GM12878 (cell line): ENCODE measurements at regions not wholly inside any gene's neighbourhood (a gene's known extent, or its start where the extent isn't known, plus 50 kb on each side); places are given as distances from the start of the nearest gene placed in this dataset.
A peak's percentile ranks its signal among the peaks of the same experiment; 100 is the strongest.

Experiments used
- BCL3 ChIP-seq: IDR thresholded peaks from 2 replicates; pipeline ENCODE4 v1.6.1; 2011; ENCODE audit warnings: borderline replicate concordance, low read depth, mild to moderate bottlenecking, moderate library complexity, low read length; ENCODE audit not compliant: insufficient read depth, poor library complexity, severe bottlenecking
- BRCA1 ChIP-seq: IDR thresholded peaks from 2 replicates; pipeline ENCODE4 v1.6.1; 2011; ENCODE audit warnings: low read depth, low read length, improper control_type of control experiment
- EED ChIP-seq: sonication (generic); IDR thresholded peaks from 2 replicates; pipeline ENCODE4 v1.6.1; 2016; ENCODE audit warnings: antibody characterized with exemption, low read depth
- HDAC6 ChIP-seq: fragments of 200-600 bp; sonication (generic); IDR thresholded peaks from one replicate; pipeline ENCODE4 v1.8.0; 2017; ENCODE audit warnings: antibody characterized with exemption; ENCODE audit not compliant: unreplicated experiment
- KAT2A ChIP-seq: conservative IDR thresholded peaks from 2 replicates; pipeline ENCODE4 v1.6.1; 2011; ENCODE audit warnings: low read depth, low read length; ENCODE audit not compliant: control insufficient read depth
- KDM1A ChIP-seq: fragments of 200-600 bp; sonication (generic); IDR thresholded peaks from 2 replicates; pipeline ENCODE4 v1.6.1; 2016; ENCODE audit warnings: borderline replicate concordance
- MAX ChIP-seq: IDR thresholded peaks from 2 replicates; pipeline ENCODE4 v1.6.1; 2012; ENCODE audit warnings: low read depth, low read length, improper control_type of control experiment
- MYC ChIP-seq: IDR thresholded peaks from 2 replicates; pipeline ENCODE4 v1.6.1; 2011; ENCODE audit warnings: mild to moderate bottlenecking, low read length, moderate library complexity, inconsistent platforms; ENCODE audit not compliant: insufficient read depth, insufficient replicate concordance, insufficient read length, severe bottlenecking
- PML ChIP-seq: IDR thresholded peaks from 2 replicates; pipeline ENCODE4 v1.6.1; 2012; ENCODE audit warnings: low read length, inconsistent platforms
- SREBF1 ChIP-seq: IDR thresholded peaks from 2 replicates; pipeline ENCODE4 v1.6.1; 2012; ENCODE audit warnings: mild to moderate bottlenecking, low read length
- SRF ChIP-seq, 2 experiments: IDR thresholded peaks; 2 replicates each; pipeline ENCODE4 v1.6.1; 2011; ENCODE audit warnings: low read depth in 2 of 2, low read length in 2 of 2, mild to moderate bottlenecking in 1 of 2, moderate library complexity in 1 of 2
- SUZ12 ChIP-seq: fragments of 200-600 bp; sonication (generic); IDR thresholded peaks from one replicate; pipeline ENCODE4 v1.6.1; 2018; ENCODE audit warnings: antibody characterized with exemption, mild to moderate bottlenecking; ENCODE audit not compliant: unreplicated experiment
- TCF12 ChIP-seq: IDR thresholded peaks from 2 replicates; pipeline ENCODE4 v1.6.1; 2011; ENCODE audit warnings: low read depth, mild to moderate bottlenecking, low read length
- TCF3 ChIP-seq: IDR thresholded peaks from 2 replicates; pipeline ENCODE4 v1.6.1; 2012; ENCODE audit warnings: low read depth, mild to moderate bottlenecking, low read length, borderline replicate concordance; ENCODE audit not compliant: insufficient read depth
- ZNF207 ChIP-seq: fragments of 450-650 bp; IDR thresholded peaks from 2 replicates; pipeline ENCODE4 v1.6.1; 2014; ENCODE audit warnings: antibody characterized with exemption, mild to moderate bottlenecking, borderline replicate concordance
- ZNF24 ChIP-seq: fragments of 450-650 bp; IDR thresholded peaks from 2 replicates; pipeline ENCODE4 v1.6.1; 2017; ENCODE audit warnings: antibody characterized with exemption, mild to moderate bottlenecking
- TF ChIP-seq, protein P1 (sequence below): fragments of 450-650 bp; IDR thresholded peaks from 2 replicates; pipeline ENCODE4 v1.6.1; 2017; ENCODE audit warnings: mild to moderate bottlenecking, low read depth, inconsistent platforms; ENCODE audit not compliant: poor library complexity, severe bottlenecking
- TF ChIP-seq, protein P2 (sequence below): fragments of 150-350 bp; IDR thresholded peaks from 2 replicates; pipeline ENCODE4 v1.6.1; 2016; ENCODE audit warnings: low read depth, low read length
- TF ChIP-seq, protein P3 (sequence below): IDR thresholded peaks from 2 replicates; pipeline ENCODE4 v1.6.1; 2012; ENCODE audit warnings: low read depth, low read length, improper control_type of control experiment
- TF ChIP-seq, protein P4 (sequence below): fragments of 450-650 bp; formaldehyde crosslinking; IDR thresholded peaks from 2 replicates; pipeline ENCODE4 v1.5.0; 2022; ENCODE audit warnings: mild to moderate bottlenecking, missing genetic modification characterization

DNA sequence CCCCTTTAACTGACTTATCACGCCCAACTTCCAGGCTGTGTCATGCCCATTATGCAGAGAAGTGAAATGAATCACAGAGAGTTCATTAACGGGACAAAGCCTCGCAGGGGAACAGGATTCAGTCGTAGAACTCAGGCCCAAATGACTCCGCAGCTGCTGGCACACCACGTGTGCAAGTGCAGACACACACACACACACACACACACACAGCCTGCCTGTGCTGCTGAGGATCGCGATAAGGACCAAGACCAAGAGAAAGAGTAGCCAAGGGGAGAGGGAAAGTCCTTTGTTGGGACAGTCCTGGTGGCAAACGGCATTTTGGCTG, 90.0 kb upstream of the TAF1B start (continued):
- TF ChIP-seq, protein P1, sequence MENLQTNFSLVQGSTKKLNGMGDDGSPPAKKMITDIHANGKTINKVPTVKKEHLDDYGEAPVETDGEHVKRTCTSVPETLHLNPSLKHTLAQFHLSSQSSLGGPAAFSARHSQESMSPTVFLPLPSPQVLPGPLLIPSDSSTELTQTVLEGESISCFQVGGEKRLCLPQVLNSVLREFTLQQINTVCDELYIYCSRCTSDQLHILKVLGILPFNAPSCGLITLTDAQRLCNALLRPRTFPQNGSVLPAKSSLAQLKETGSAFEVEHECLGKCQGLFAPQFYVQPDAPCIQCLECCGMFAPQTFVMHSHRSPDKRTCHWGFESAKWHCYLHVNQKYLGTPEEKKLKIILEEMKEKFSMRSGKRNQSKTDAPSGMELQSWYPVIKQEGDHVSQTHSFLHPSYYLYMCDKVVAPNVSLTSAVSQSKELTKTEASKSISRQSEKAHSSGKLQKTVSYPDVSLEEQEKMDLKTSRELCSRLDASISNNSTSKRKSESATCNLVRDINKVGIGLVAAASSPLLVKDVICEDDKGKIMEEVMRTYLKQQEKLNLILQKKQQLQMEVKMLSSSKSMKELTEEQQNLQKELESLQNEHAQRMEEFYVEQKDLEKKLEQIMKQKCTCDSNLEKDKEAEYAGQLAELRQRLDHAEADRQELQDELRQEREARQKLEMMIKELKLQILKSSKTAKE, result peak; percentile 53
- TF ChIP-seq BCL3 (peak; percentile 55), SUZ12 (no peak), KAT2A (no peak), KDM1A (no peak), MAX (no peak), TCF3 (no peak), SREBF1 (no peak), ZNF24 (no peak), BRCA1 (no peak), ZNF207 (no peak), HDAC6 (no peak), EED (no peak; the same call in none of the 2 replicates), TCF12 (peak; percentile 60; the same call in 1 of the 2 replicates), MYC (no peak), SRF (IDR thresholded peaks at IDR 0.05; ENCODE audit: low read depth in 2 of 2, low read length in 2 of 2) (no peak), PML (no peak)
- TF ChIP-seq, protein P2, sequence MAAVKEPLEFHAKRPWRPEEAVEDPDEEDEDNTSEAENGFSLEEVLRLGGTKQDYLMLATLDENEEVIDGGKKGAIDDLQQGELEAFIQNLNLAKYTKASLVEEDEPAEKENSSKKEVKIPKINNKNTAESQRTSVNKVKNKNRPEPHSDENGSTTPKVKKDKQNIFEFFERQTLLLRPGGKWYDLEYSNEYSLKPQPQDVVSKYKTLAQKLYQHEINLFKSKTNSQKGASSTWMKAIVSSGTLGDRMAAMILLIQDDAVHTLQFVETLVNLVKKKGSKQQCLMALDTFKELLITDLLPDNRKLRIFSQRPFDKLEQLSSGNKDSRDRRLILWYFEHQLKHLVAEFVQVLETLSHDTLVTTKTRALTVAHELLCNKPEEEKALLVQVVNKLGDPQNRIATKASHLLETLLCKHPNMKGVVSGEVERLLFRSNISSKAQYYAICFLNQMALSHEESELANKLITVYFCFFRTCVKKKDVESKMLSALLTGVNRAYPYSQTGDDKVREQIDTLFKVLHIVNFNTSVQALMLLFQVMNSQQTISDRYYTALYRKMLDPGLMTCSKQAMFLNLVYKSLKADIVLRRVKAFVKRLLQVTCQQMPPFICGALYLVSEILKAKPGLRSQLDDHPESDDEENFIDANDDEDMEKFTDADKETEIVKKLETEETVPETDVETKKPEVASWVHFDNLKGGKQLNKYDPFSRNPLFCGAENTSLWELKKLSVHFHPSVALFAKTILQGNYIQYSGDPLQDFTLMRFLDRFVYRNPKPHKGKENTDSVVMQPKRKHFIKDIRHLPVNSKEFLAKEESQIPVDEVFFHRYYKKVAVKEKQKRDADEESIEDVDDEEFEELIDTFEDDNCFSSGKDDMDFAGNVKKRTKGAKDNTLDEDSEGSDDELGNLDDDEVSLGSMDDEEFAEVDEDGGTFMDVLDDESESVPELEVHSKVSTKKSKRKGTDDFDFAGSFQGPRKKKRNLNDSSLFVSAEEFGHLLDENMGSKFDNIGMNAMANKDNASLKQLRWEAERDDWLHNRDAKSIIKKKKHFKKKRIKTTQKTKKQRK, result no peak
- TF ChIP-seq, protein P3, sequence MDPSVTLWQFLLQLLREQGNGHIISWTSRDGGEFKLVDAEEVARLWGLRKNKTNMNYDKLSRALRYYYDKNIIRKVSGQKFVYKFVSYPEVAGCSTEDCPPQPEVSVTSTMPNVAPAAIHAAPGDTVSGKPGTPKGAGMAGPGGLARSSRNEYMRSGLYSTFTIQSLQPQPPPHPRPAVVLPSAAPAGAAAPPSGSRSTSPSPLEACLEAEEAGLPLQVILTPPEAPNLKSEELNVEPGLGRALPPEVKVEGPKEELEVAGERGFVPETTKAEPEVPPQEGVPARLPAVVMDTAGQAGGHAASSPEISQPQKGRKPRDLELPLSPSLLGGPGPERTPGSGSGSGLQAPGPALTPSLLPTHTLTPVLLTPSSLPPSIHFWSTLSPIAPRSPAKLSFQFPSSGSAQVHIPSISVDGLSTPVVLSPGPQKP, result no peak
- TF ChIP-seq, protein P4, sequence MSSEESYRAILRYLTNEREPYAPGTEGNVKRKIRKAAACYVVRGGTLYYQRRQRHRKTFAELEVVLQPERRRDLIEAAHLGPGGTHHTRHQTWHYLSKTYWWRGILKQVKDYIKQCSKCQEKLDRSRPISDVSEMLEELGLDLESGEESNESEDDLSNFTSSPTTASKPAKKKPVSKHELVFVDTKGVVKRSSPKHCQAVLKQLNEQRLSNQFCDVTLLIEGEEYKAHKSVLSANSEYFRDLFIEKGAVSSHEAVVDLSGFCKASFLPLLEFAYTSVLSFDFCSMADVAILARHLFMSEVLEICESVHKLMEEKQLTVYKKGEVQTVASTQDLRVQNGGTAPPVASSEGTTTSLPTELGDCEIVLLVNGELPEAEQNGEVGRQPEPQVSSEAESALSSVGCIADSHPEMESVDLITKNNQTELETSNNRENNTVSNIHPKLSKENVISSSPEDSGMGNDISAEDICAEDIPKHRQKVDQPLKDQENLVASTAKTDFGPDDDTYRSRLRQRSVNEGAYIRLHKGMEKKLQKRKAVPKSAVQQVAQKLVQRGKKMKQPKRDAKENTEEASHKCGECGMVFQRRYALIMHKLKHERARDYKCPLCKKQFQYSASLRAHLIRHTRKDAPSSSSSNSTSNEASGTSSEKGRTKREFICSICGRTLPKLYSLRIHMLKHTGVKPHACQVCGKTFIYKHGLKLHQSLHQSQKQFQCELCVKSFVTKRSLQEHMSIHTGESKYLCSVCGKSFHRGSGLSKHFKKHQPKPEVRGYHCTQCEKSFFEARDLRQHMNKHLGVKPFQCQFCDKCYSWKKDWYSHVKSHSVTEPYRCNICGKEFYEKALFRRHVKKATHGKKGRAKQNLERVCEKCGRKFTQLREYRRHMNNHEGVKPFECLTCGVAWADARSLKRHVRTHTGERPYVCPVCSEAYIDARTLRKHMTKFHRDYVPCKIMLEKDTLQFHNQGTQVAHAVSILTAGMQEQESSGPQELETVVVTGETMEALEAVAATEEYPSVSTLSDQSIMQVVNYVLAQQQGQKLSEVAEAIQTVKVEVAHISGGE (CRISPR knock-in tag), result no peak
